ENCODE measurements at regions not wholly inside any gene's neighbourhood (a gene's known extent, or its start where the extent isn't known, plus 50 kb on each side); places are given as distances from the start of the nearest gene placed in this dataset.

- no peak for TF ChIP-seq CTCF (IDR thresholded peaks at IDR 0.05; ENCODE audit: control extremely low read depth, extremely low read depth, low read depth, missing control alignments)
- no peak for DNase-seq (ENCODE audit: extremely low spot score)
- CTCF ChIA-PET = no interaction called here
- POLR2A ChIA-PET = no interaction called here
Measured at GRCh38 chrX:15056044-15056443, 182.8 kb downstream of the MOSPD2 start.

GRCh38 chrX:15055146-15055930 lies 182.1 kb downstream of the MOSPD2 start:
- TF ChIP-seq CTCF (IDR thresholded peaks at IDR 0.05; ENCODE audit: control extremely low read depth, extremely low read depth, low read depth, missing control alignments) = no peak
- ChIA-PET CTCF (no interaction called here), POLR2A (no interaction called here)
- no peak for DNase-seq (ENCODE audit: extremely low spot score)

- POLR2A ChIA-PET = no interaction called here
- no peak for TF ChIP-seq CTCF (IDR thresholded peaks at IDR 0.05; ENCODE audit: control extremely low read depth, extremely low read depth, low read depth, missing control alignments)
- no peak for DNase-seq (ENCODE audit: extremely low spot score)
- CTCF ChIA-PET = no interaction called here
Measured at GRCh38 chrX:15050395-15050794, 177.2 kb downstream of the MOSPD2 start.

DNA sequence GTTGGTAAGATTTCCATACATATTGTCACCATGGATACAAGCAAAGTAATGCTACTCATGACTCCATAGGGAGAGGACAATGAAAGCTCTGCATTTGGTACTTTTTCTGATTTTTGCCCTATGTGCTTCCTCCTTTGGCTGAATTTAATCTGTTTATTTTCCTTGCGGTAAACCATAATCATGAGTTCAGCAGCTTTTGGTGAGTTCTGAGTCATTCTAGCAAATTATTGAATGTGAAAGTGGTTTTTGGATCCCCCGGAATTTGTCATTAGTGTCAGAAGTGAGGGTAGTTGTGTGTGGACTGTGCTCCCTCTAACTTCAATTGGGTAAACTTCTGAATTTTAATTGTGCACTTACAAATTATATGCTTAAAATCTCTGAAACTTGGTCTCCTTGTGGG lies 170.3 kb downstream of the MOSPD2 start:
- ChIA-PET POLR2A (no interaction called here), CTCF (interaction anchor here (2.1 kb wide), 1 partner anchor 8 kb away, joined by 4 read pairs; no protein-coding TSS in a partner anchor)
- no peak for TF ChIP-seq CTCF (IDR thresholded peaks at IDR 0.05; ENCODE audit: control extremely low read depth, extremely low read depth, low read depth, missing control alignments)
- no peak for DNase-seq (ENCODE audit: extremely low spot score)

DNA sequence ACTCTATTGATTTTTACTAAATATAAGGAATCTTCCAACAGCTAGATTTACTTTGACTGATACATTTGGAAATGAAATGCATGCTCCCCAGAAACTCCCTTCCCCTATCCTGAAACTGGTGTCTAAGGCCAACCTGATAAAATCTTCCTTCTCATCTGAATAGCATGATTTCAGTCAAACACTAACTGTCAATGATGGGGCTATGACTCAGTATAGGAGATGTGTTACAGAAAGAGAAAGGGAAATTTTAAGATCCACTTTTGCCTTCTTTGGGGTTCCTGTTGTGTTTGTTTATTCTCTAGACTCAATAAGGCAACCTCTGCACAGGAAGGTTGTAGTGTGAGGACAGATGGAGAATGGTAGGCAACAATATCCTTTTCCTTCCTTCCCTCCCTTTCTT lies 160.7 kb downstream of the MOSPD2 start:
- no peak for DNase-seq (ENCODE audit: extremely low spot score)
- POLR2A ChIA-PET = no interaction called here
- TF ChIP-seq CTCF (IDR thresholded peaks at IDR 0.05; ENCODE audit: control extremely low read depth, extremely low read depth, low read depth, missing control alignments) = no peak
- CTCF ChIA-PET = no interaction called here

DNA sequence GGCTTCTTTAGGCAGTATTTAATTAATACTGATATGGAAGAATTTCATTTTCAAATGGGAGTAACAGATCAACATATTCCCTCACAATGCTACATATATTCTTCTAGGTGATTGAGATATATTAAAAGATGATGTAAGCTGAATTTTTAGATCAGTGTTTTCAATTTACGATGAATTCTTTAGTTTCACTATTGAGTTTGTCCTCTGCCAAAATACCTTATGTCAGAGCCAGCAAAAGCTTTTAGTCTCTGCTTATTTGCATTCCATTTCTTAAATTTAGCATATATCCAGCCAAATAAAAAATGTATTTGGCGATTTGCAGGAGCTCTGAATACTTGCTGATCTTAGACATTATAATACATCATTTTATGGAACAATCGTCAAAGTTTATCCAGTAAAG lies 144.3 kb downstream of the MOSPD2 start:
- POLR2A ChIA-PET = no interaction called here
- no peak for TF ChIP-seq CTCF (IDR thresholded peaks at IDR 0.05; ENCODE audit: control extremely low read depth, extremely low read depth, low read depth, missing control alignments)
- no peak for DNase-seq (ENCODE audit: extremely low spot score)
- CTCF ChIA-PET = no interaction called here
